Endothelial cell of umbilical vein (primary cell): ENCODE measurements at regions not wholly inside any gene's neighbourhood (a gene's known extent, or its start where the extent isn't known, plus 50 kb on each side); places are given as distances from the start of the nearest gene placed in this dataset.

Experiments
- BruUV-seq: library from RNA; stranded (reverse); fragments of 400-500 nt; replicated peaks from 2 replicates; lab custom pipeline; 2021; lab: Mats Ljungman, UMichigan
- CTCF ChIA-PET: fragments of 300-600, 350-600 bp; sonication (Branson Sonifier 250); formaldehyde crosslinking; loops from one replicate; lab custom pipeline; 2021; ENCODE audit warnings: antibody characterized with exemption, inconsistent platforms; lab: Charles Lee
- POLR2A ChIA-PET: fragments of 300-600, 350-600 bp; sonication (Branson Sonifier 250); formaldehyde crosslinking; loops from one replicate; lab custom pipeline; 2021; ENCODE audit warnings: antibody characterized with exemption, inconsistent platforms; lab: Charles Lee
- DNase-seq: peaks from one replicate; pipeline ENCODE4 v3.0.0-alpha.2; 2011; ENCODE audit warnings: low read depth, low spot score
- FAIRE-seq: peaks from 2 replicates; lab custom pipeline; 2011; peaks lifted over from hg19 to GRCh38; lab: Jason Lieb, UNC
- H2AFZ ChIP-seq: 2 replicates; pipeline ENCODE4 v1.6.0; 2012; ENCODE audit warnings: low read depth, low read length, control low read depth, inconsistent platforms
- H3K27ac ChIP-seq: 2 replicates; pipeline ENCODE4 v1.5.1; 2011; ENCODE audit warnings: low read depth, mild to moderate bottlenecking, control low read depth, low read length, moderate library complexity; ENCODE audit not compliant: insufficient read depth
- H3K27me3 ChIP-seq, 2 experiments: 2 replicates each; pipeline versions ENCODE4 v1.6.0 to v1.6.1; 2011; ENCODE audit warnings: low read length in 2 of 2, mixed read lengths in 1 of 2; ENCODE audit not compliant: control insufficient read depth in 2 of 2, insufficient read depth in 2 of 2
- H3K36me3 ChIP-seq, 2 experiments: 2 replicates in 1 of 2; 3 replicates in 1 of 2; pipeline ENCODE4 v1.5.1; 2011; ENCODE audit warnings: low read length in 2 of 2, mild to moderate bottlenecking in 1 of 2, moderate library complexity in 1 of 2; ENCODE audit not compliant: control insufficient read depth in 2 of 2, insufficient read depth in 2 of 2; ENCODE audit errors: extremely low read depth in 1 of 2
- H3K4me1 ChIP-seq: 3 replicates; pipeline ENCODE4 v1.5.1; 2011; ENCODE audit warnings: mild to moderate bottlenecking, low read length; ENCODE audit not compliant: control insufficient read depth, insufficient read depth; ENCODE audit errors: extremely low read depth
- H3K4me2 ChIP-seq: 2 replicates; pipeline ENCODE4 v1.6.1; 2011; ENCODE audit warnings: low read length, control low read depth, mixed read lengths; ENCODE audit not compliant: insufficient read depth
- H3K4me3 ChIP-seq, 3 experiments: fragments of 200-600 bp in 1 of 3; sonication (generic), shearing (Covaris generic) in 1 of 3; replicated peaks in 1 of 3; 2 replicates each; pipeline ENCODE4 v1.5.1; 2011 to 2016; ENCODE audit warnings: control low read depth in 3 of 3, low read length in 3 of 3, mild to moderate bottlenecking in 2 of 3, inconsistent platforms in 1 of 3, low read depth in 1 of 3, moderate library complexity in 1 of 3; ENCODE audit not compliant: insufficient read depth in 1 of 3
- H3K79me2 ChIP-seq: 2 replicates; pipeline ENCODE4 v1.6.0; 2012; ENCODE audit warnings: low read length, inconsistent platforms; ENCODE audit not compliant: control insufficient read depth, insufficient read depth
- H3K9ac ChIP-seq: replicated peaks from 2 replicates; pipeline ENCODE3; 2011; ENCODE audit warnings: low read length, control low read depth; ENCODE audit not compliant: insufficient read depth; ENCODE audit errors: extremely low read depth
- H3K9me1 ChIP-seq: replicated peaks from 3 replicates; pipeline ENCODE4 v1.6.0; 2011; ENCODE audit warnings: mild to moderate bottlenecking, low read length; ENCODE audit not compliant: control insufficient read depth, insufficient read depth; ENCODE audit errors: extremely low read depth
- H3K9me3 ChIP-seq: replicated peaks from 2 replicates; pipeline ENCODE4 v1.5.1; 2012; ENCODE audit warnings: low read length, inconsistent platforms; ENCODE audit not compliant: control insufficient read depth, insufficient read depth
- H4K20me1 ChIP-seq: replicated peaks from 2 replicates; pipeline ENCODE3; 2011; ENCODE audit warnings: mild to moderate bottlenecking, low read length; ENCODE audit not compliant: control insufficient read depth, insufficient read depth; ENCODE audit errors: extremely low read depth
- CTCF ChIP-seq, 2 donors: IDR thresholded peaks; 1 replicate in 1 of 2; 2 replicates in 1 of 2; pipeline ENCODE4 v1.5.1; 2011; ENCODE audit warnings: low read length in 2 of 2, mild to moderate bottlenecking in 2 of 2, moderate library complexity in 2 of 2, control low read depth in 1 of 2, inconsistent platforms in 1 of 2, low read depth in 1 of 2; ENCODE audit not compliant: insufficient read depth in 1 of 2; ENCODE audit errors: extremely low read depth in 1 of 2
- EZH2 ChIP-seq: IDR thresholded peaks from 2 replicates; pipeline ENCODE4 v1.6.1; 2012; ENCODE audit warnings: borderline replicate concordance, low read depth, mild to moderate bottlenecking, moderate library complexity, low read length, inconsistent platforms; ENCODE audit not compliant: severe bottlenecking
- FOS ChIP-seq: IDR thresholded peaks from 2 replicates; pipeline ENCODE4 v1.6.1; 2011; ENCODE audit warnings: mild to moderate bottlenecking, low read length, moderate library complexity, borderline replicate concordance; ENCODE audit not compliant: insufficient read depth
- GATA2 ChIP-seq: IDR thresholded peaks from 2 replicates; pipeline ENCODE4 v1.7.0; 2011; ENCODE audit warnings: low read depth, mild to moderate bottlenecking, moderate library complexity, mixed read lengths, low read length; ENCODE audit not compliant: insufficient read length, insufficient read depth
- JUN ChIP-seq: IDR thresholded peaks from 2 replicates; pipeline ENCODE4 v1.6.1; 2011; ENCODE audit warnings: borderline replicate concordance, low read depth; ENCODE audit not compliant: insufficient read length, insufficient read depth
- MAX ChIP-seq: IDR thresholded peaks from 2 replicates; pipeline ENCODE4 v1.6.1; 2011; ENCODE audit not compliant: insufficient read depth, insufficient read length
- MYC ChIP-seq: IDR thresholded peaks from one replicate; pipeline ENCODE4 v1.6.1; 2011; ENCODE audit warnings: mild to moderate bottlenecking, low read depth, low read length
- POLR2A ChIP-seq: IDR thresholded peaks from 2 replicates; pipeline ENCODE4 v1.6.1; 2012; ENCODE audit warnings: low read depth, mild to moderate bottlenecking, control low read depth, low read length
- POLR2AphosphoS5 ChIP-seq: IDR thresholded peaks from 2 replicates; pipeline ENCODE4 v1.6.1; 2012; ENCODE audit warnings: low read depth, mild to moderate bottlenecking, control low read depth, low read length, moderate library complexity; ENCODE audit not compliant: insufficient read depth
- dilution Hi-C: fragments of 300-500 bp; cut with MboI; formaldehyde crosslinking; loops from one replicate; pipeline ENCODE4 v1.15.0; 2019; ENCODE audit warnings: low sequenced_read_pairs; ENCODE audit not compliant: extremely low pct_ligation_motif_present
- intact Hi-C: fragments of 100-400 bp; cut with micrococcal nuclease; formaldehyde crosslinking; loops from one replicate; pipeline ENCODE4 v1.10.0; 2022

GRCh38 chr6:132054525-132054924 is 103.4 kb upstream of the CCN2 start:
- ChIA-PET CTCF (interaction anchor here (1.0 kb wide), 1 partner anchor 17 kb away, joined by 3 read pairs; no protein-coding TSS in a partner anchor), POLR2A (no interaction called here)
- no peak for DNase-seq
- Histone ChIP-seq H3K9me3 (no peaks in the 10 kb centered on the region), H3K36me3 (no peaks in the 10 kb centered on the region), H3K4me1 (peaks cover 3% of the 10 kb centered on the region), H3K9me1 (no peaks in the 10 kb centered on the region), H3K27ac (no peak overlapping the region), H3K9ac (no peak overlapping the region), H3K4me2 (no peak overlapping the region), H2AFZ (no peak overlapping the region), H3K79me2 (no peaks in the 10 kb centered on the region), H3K27me3 (no peaks in the 10 kb centered on the region), H4K20me1 (no peaks in the 10 kb centered on the region), H3K4me3 (no peak overlapping the region)
- TF ChIP-seq POLR2AphosphoS5 (no peak), MAX (no peak), GATA2 (no peak), EZH2 (no peak), FOS (no peak), MYC (no peak), JUN (no peak), CTCF (IDR thresholded peaks at IDR 0.05; ENCODE audit: extremely low read depth in 1 of 2, insufficient read depth in 1 of 2, low read depth in 1 of 2, low read length in 2 of 2) (no peak), POLR2A (no peak)
- dilution Hi-C loops (no loop called here), intact Hi-C loops (no loop called here)
- no TSS peak for BruUV-seq
- FAIRE-seq, result no peak
